ENCODE measurements at regions not wholly inside any gene's neighbourhood (a gene's known extent, or its start where the extent isn't known, plus 50 kb on each side); places are given as distances from the start of the nearest gene placed in this dataset.

GRCh38 chr16:72262711-72263110 is 90.8 kb upstream of the PMFBP1 start:
- no peak for DNase-seq

DNA sequence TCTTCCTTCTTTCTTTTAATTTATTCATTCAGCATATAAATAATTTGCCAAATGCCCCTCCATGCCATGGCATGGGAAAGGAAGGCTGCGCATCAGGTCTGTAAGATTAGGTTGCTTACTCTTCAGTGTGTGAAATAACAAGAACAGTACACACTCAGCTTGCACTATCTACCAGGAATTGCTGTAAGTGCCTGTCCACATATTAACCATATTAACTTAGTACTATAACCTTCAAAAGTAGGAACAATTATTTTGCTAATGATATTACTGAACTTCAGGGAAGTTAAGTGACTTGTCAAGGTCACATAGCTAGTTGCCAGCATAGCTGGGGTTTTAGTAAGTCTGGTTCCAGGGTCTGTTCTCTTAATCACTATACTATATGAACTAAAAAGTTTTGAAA is 89.2 kb upstream of the PMFBP1 start:
- no peak for DNase-seq

DNA sequence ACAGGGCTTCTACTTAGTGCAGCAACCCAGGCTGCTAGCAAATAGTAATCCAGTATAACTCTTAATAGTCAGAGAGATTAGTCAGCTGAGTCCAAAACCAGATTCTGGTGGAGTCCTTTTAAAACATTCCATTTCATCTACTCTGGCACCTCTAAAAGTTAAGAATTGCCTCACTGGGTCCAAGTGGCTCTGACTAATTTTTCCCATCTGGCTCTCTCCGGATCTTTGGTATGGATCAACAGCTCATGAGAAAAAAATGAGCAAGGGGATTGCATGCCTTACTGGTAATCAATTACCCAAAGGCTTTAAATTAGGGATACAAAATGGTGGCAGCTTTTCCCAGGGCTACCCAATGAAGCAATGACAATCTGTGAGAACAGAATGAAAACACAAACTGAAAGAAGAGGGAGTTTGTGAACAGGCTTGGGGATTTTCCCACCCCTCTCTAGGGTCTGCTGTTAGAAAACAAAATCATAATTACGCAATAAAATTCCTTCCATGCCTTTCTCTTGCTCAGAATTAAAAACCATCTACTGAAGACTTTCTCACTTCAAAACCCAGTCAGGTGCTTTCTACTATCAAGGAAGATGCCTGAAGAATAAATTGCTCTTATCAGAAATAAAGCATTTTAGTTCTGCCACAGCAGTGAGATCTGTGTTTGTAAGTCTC is 84.6 kb upstream of the PMFBP1 start:
- no peak for DNase-seq

DNA sequence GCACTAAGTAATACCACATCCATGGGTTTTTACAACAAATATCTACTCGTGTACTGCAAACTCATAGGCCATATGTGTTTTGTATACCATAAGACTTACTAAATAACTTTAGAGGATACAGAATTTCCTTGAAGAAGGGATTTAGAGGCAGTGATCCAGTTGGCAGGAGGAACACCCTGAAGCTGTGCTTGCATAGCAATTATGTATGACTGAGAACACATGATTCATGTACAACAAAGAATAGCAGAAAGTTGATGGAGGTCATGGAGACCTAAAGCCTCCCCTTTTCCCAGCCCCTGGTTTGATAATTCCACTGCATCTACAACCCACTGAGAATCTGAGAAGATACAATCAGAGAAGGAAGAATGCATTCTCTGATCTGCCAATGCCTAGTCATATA is 83.8 kb upstream of the PMFBP1 start:
- DNase-seq: no peak

- no peak for DNase-seq
These were observed 75.9 kb upstream of the PMFBP1 start for GRCh38 chr16:72247821-72248253.

DNA sequence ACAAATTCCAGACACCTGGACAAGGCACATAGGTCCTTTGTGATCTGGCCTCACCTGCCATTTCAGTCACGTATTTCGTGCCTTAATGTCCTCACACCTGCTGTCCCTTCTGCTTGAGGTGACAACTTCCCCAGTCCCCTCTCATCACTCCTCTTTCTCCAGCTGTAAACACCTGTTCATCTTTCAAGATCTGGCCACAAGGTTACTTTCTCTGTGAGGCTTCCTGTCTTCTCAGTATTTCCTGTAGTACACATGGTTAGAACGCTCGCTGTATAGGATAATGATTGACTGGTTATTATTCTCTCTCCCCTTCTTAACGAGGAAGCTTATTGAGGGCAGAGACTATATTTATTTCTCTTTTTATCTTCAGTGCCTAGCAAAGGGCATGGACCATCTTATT is 74.5 kb upstream of the PMFBP1 start:
- DNase-seq: no peak

DNA sequence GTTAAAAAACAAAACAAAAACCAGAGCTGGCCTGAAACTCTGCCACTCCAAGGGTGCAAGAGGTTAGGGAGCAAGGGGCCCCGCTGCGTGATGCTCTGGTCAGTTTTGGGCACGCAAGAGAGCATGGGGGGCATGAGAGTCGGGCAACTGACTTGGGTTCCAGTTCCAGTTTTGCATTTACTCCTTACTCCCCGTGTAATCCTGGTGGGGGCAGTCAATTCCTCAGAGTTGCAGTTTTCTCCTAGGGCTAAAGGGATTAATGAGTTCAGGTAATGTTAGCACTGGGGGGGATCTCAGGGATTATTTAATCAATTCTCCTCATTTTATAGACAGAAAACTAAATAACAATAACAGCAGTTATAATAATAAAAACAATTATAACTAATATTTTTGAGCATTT is 72.9 kb upstream of the PMFBP1 start:
- no peak for DNase-seq

DNA sequence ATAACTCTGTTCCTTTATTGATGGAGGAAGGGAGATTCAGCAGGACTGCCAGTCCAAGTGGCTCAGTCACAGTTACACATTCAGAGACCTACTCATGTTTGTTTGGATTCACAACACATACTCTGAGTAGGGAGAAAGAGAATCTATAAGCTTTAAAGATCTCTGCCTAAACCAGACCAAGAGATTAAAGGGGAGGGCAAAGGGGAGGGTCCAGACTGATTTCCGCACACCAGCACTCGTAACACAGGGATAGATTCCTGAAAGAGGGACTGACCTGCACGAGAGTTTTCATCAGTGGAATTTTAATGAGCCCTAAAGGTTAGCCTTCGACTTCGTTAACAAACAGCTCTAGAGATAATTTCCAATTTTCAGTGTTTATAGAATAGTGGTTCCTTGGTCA is 71.7 kb upstream of the PMFBP1 start:
- no peak for DNase-seq

DNA sequence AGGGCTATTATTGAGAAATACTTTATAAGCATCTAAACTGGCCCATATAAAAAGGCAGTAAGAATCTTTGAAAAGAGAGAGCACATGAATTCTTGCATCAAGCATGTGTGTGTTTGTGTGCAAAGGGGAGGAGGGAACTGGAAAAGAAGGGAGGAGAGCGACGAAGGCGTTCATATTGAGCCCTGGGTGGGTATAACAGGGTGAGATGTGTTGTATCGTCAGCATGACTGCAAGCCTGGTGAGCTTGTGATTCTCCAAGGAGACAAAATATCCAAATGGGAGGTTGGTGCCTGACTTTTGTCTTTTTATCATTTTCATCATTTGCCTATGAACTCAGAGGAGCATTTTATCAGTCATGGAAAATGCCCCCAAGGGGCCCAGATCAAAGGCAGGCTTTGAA is 70.8 kb upstream of the PMFBP1 start:
- no peak for DNase-seq

DNA sequence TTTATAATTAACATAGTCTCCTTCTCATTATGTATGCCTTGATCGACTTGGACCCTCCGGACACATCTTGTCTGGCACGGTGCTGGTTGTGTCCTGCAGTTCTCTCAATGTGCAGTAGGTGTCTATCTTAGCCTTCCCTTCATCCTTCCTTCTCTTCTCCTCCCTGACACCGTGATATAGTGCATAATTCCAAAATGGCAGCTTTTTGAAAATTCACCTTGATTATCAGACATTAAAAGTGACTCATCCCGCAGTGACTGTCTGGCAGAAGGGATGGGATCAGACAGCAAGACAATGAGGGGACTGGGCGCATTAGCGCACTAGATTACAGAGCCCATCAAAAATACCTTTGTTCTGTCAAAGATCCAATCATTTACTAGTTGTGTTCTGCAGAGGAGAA is 70.0 kb upstream of the PMFBP1 start:
- DNase-seq: no peak

GRCh38 chr16:72241008-72241407 is 69.1 kb upstream of the PMFBP1 start:
- no peak for DNase-seq

DNA sequence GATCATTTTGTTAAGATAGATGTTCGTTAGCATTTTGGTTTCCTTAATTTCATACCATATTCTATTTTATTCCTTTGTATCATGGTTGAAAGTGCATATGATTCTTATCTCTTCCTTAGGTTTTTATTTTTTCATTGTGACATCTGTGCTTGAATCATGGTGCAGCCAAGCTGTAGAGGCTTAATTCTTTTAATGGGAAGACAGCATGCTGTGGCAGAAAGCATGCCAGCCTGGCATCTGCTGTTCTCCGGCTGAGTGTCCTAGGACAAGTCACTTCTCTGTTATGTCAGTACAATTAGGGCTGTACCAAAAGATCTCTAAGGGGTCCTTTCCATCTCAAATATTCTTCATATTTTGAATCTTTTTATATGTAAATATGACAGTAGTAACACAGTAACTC is 68.5 kb upstream of the PMFBP1 start:
- no peak for DNase-seq

- DNase-seq: no peak
These were observed 64.9 kb upstream of the PMFBP1 start for GRCh38 chr16:72236866-72237265.

GRCh38 chr16:72234387-72234786 is 62.4 kb upstream of the PMFBP1 start:
- no peak for DNase-seq

GRCh38 chr16:72228014-72228413 is 56.1 kb upstream of the PMFBP1 start:
- no peak for DNase-seq

- no peak for DNase-seq
These were observed 54.2 kb upstream of the PMFBP1 start for GRCh38 chr16:72226136-72226535.

DNA sequence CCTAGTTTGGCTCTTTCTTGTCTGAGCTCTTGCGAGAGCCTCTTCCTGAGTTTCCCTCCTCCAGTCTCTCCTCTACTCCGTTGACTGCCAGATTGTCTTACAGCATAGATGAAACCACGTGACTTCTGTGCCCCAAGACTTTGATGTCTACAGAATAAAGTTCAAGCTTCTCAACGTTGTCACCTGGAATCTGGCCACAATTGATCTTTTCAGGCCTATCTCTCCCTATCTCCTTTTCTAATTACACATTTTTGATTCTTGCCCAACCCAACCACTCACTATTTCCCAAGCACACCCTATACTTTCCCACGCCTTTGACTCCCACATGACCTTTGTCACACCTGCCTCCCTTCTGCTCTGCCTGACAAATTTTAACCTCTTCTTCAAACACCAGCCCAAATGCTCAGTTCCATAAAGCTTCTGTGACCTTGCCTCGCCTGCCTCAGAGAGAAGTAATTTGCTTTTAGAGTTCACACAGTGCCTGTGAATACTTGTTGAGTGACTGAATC is 52.4 kb upstream of the PMFBP1 start:
- DNase-seq: no peak

- DNase-seq: no peak
These were observed 50.5 kb upstream of the PMFBP1 start for GRCh38 chr16:72222503-72222902.

Data from activated CD4-positive, alpha-beta T cell treated with anti-CD3 and anti-CD28 coated beads for 4 hours (primary cell).